ENCODE measurements at regions not wholly inside any gene's neighbourhood (a gene's known extent, or its start where the extent isn't known, plus 50 kb on each side); places are given as distances from the start of the nearest gene placed in this dataset.
A peak's percentile ranks its signal among the peaks of the same experiment; 100 is the strongest.

- Histone ChIP-seq H3K27ac (ENCODE audit: low read length) (no peak overlapping the region), H3K9ac (ENCODE audit: low read depth, low read length) (no peak overlapping the region), H3K9me3 (ENCODE audit: insufficient read depth, low read length, severe bottlenecking) (no peaks in the 10 kb centered on the region), H3K4me1 (ENCODE audit: insufficient read depth, low read length) (peaks cover 17% of the 10 kb centered on the region), H3K36me3 (ENCODE audit: insufficient read depth, low read length) (no peaks in the 10 kb centered on the region), H3K27me3 (ENCODE audit: insufficient read depth, low read length, poor library complexity) (peaks cover 30% of the 10 kb centered on the region), H4K20me1 (ENCODE audit: insufficient read depth, low read length) (peaks cover 11% of the 10 kb centered on the region; the same call in 1 of the 2 replicates), H3K79me2 (ENCODE audit: insufficient read depth, low read length) (no peaks in the 10 kb centered on the region), H3K4me2 (ENCODE audit: insufficient read depth, low read length) (no peak overlapping the region), H3K4me3 (ENCODE audit: low read depth in 1 of 2, low read length in 2 of 2) (no peak overlapping the region), H2AFZ (ENCODE audit: low read depth, low read length) (no peak overlapping the region)
- ATAC-seq (ENCODE audit: insufficient read depth, low read depth) (no peak), DNase-seq (no peak)
- TF ChIP-seq EZH2 (IDR thresholded peaks at IDR 0.05; ENCODE audit: borderline replicate concordance, low read depth, low read length, severe bottlenecking), result no peak
- TF ChIP-seq, protein P1, sequence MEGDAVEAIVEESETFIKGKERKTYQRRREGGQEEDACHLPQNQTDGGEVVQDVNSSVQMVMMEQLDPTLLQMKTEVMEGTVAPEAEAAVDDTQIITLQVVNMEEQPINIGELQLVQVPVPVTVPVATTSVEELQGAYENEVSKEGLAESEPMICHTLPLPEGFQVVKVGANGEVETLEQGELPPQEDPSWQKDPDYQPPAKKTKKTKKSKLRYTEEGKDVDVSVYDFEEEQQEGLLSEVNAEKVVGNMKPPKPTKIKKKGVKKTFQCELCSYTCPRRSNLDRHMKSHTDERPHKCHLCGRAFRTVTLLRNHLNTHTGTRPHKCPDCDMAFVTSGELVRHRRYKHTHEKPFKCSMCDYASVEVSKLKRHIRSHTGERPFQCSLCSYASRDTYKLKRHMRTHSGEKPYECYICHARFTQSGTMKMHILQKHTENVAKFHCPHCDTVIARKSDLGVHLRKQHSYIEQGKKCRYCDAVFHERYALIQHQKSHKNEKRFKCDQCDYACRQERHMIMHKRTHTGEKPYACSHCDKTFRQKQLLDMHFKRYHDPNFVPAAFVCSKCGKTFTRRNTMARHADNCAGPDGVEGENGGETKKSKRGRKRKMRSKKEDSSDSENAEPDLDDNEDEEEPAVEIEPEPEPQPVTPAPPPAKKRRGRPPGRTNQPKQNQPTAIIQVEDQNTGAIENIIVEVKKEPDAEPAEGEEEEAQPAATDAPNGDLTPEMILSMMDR (IDR thresholded peaks at IDR 0.05; ENCODE audit: borderline replicate concordance, extremely low read depth, low read length, poor library complexity, severe bottlenecking), result no peak
Measured at GRCh38 chr5:157997991-157998504, 139.1 kb upstream of the CLINT1 start.

DNA sequence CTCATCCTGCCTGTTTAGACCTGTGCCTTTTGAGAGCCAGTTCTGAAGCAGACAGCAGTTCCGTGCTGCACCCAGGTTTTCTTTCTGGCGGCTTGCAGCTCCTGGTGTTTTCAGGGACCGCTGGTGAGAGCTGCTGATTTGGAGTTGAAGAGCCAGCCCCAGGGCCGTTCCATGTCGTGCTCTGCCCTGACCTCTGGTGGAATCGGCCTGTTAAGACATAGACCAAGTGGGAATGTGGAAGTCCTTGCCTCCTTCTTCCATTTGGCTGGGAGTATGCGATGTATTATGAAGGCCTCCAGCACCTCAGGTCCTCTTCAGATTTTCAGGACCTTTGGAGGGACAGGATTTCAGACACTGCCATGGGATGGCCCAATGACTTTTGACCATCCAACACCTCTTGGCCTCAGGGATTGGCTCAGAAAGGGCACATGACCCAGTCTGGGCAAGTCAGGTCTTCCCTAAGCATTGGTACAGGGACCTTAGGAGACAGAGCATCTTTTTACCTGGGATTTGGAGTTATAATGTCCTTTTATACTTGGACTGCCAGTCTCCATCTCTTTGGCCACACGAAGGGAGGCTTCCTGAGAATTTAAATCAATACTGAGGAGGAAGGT, 136.1 kb upstream of the CLINT1 start:
- Histone ChIP-seq H3K9ac (ENCODE audit: low read depth, low read length) (no peak overlapping the region), H2AFZ (ENCODE audit: low read depth, low read length) (no peak overlapping the region), H3K4me1 (ENCODE audit: insufficient read depth, low read length) (peaks cover 14% of the 10 kb centered on the region), H4K20me1 (ENCODE audit: insufficient read depth, low read length) (peaks cover 12% of the 10 kb centered on the region; the same call in 1 of the 2 replicates), H3K36me3 (ENCODE audit: insufficient read depth, low read length) (no peaks in the 10 kb centered on the region), H3K4me2 (ENCODE audit: insufficient read depth, low read length) (peak overlapping the region; percentile 23; the same call in 1 of the 2 replicates), H3K4me3 (ENCODE audit: low read depth in 1 of 2, low read length in 2 of 2) (no peak overlapping the region), H3K9me3 (ENCODE audit: insufficient read depth, low read length, severe bottlenecking) (no peaks in the 10 kb centered on the region), H3K79me2 (ENCODE audit: insufficient read depth, low read length) (no peaks in the 10 kb centered on the region), H3K27ac (ENCODE audit: low read length) (no peak overlapping the region), H3K27me3 (ENCODE audit: insufficient read depth, low read length, poor library complexity) (peaks cover 40% of the 10 kb centered on the region)
- TF ChIP-seq, protein P1 (IDR thresholded peaks at IDR 0.05; ENCODE audit: borderline replicate concordance, extremely low read depth, low read length, poor library complexity, severe bottlenecking), result peak; percentile 81
- no peak for TF ChIP-seq EZH2 (IDR thresholded peaks at IDR 0.05; ENCODE audit: borderline replicate concordance, low read depth, low read length, severe bottlenecking)
- DNase-seq (peak; percentile 69), ATAC-seq (ENCODE audit: insufficient read depth, low read depth) (peak; percentile 81)

DNA sequence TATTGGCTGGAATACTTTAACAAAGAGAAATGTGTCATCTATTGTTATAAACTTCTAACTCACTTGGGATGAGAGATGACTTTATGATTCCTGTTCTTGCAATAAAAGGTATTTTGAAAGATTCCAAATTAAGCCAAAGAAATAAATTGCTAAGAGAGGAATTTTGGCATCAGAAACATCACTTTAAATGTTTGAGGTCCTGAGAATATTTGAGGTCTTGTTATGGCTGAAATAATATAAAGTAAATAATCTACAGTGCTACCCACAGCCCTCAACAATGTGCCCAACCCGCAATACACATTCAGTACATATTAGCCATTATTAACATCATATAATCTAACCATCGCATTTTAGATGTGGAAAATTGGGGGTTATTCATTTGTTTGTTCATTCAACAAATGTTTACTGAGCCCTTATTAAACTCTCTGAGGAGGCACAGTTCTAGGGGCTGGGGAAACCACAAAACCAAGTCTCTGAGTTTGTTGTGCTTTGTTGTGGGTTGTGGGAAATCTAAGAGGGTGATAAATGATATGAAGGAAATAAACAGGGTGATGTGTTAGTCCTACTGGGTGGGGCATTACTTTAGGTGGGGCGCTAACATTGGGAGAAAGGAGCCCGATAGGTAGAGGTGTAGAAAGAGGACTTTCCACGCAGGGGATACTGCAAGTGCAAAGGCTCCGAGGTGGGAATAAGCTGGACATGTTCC, 135.2 kb upstream of the CLINT1 start:
- Histone ChIP-seq H3K27ac (ENCODE audit: low read length) (no peak overlapping the region), H3K9me3 (ENCODE audit: insufficient read depth, low read length, severe bottlenecking) (no peaks in the 10 kb centered on the region), H3K4me2 (ENCODE audit: insufficient read depth, low read length) (no peak overlapping the region), H3K9ac (ENCODE audit: low read depth, low read length) (no peak overlapping the region), H3K79me2 (ENCODE audit: insufficient read depth, low read length) (no peaks in the 10 kb centered on the region), H3K4me1 (ENCODE audit: insufficient read depth, low read length) (peaks cover 14% of the 10 kb centered on the region), H3K27me3 (ENCODE audit: insufficient read depth, low read length, poor library complexity) (peaks cover 39% of the 10 kb centered on the region), H2AFZ (ENCODE audit: low read depth, low read length) (no peak overlapping the region), H3K4me3 (ENCODE audit: low read depth in 1 of 2, low read length in 2 of 2) (no peak overlapping the region), H4K20me1 (ENCODE audit: insufficient read depth, low read length) (peaks cover 12% of the 10 kb centered on the region; the same call in 1 of the 2 replicates), H3K36me3 (ENCODE audit: insufficient read depth, low read length) (no peaks in the 10 kb centered on the region)
- ATAC-seq (ENCODE audit: insufficient read depth, low read depth), result peak; percentile 97
- DNase-seq, result peak; percentile 64
- peak; percentile 36 for TF ChIP-seq EZH2 (IDR thresholded peaks at IDR 0.05; ENCODE audit: borderline replicate concordance, low read depth, low read length, severe bottlenecking)
- TF ChIP-seq, protein P1 (IDR thresholded peaks at IDR 0.05; ENCODE audit: borderline replicate concordance, extremely low read depth, low read length, poor library complexity, severe bottlenecking), result no peak
